ENCODE measurements at regions not wholly inside any gene's neighbourhood (a gene's known extent, or its start where the extent isn't known, plus 50 kb on each side); places are given as distances from the start of the nearest gene placed in this dataset.

DNA sequence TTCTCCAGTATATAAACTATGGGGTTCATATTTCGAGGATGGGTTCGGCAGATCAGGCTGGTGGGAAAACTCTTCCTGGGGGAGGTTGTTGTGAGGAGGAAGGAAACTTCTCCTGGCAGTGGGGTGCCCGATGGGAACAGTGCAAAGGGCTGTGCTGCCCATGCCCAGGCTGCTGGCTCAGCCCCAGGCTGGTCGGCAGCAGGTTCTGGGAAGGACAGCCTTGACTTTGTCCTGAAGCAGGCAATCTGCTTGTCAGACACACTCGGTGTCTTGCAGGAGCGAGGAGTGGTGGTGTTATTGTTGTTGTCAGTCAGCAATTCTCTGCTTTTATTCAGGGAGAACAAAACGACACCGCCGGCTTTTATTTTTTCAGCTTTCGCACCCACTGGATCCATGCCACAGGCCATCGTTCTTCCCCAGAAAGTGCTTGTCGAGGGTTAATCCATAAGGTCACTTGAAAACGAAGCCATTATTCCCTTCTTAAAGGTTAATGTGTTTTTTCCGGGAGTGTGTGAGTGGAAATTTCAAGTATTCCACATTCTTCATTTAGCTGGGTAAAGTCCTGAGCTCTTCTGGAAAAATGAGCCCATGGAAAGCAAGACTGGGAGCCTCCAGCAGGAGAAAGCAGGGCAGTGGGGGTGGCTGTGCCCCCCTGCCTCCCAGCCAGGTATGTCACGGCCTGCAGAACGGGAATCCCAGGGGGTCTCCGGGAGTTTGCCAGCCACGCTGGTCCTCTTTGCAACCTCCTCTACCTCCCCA lies 57.0 kb upstream of the STX16 start (continued):
- no peak for TF ChIP-seq SRF (IDR thresholded peaks at IDR 0.05; ENCODE audit: low read depth, low read length)
- no peak for TF ChIP-seq NANOG (IDR thresholded peaks at IDR 0.05; ENCODE audit: insufficient read depth, low read depth, low read length, poor library complexity, severe bottlenecking)
- no peak for TF ChIP-seq CHD7 (IDR thresholded peaks at IDR 0.05; ENCODE audit: insufficient replicate concordance, low read length)
- no peak for TF ChIP-seq RBBP5 (IDR thresholded peaks at IDR 0.05; ENCODE audit: borderline replicate concordance, low read depth, low read length)
- TF ChIP-seq EP300 (IDR thresholded peaks at IDR 0.05; ENCODE audit: borderline replicate concordance in 1 of 2, low read depth in 2 of 2, low read length in 2 of 2), result no peak
- no peak for TF ChIP-seq TCF12 (IDR thresholded peaks at IDR 0.05; ENCODE audit: low read depth, low read length)
- no peak for TF ChIP-seq CHD2 (IDR thresholded peaks at IDR 0.05; ENCODE audit: low read length)
- TF ChIP-seq RNF2 (IDR thresholded peaks at IDR 0.05; ENCODE audit: borderline replicate concordance, low read depth, low read length, missing control alignments, poor library complexity, severe bottlenecking), result no peak

Data from H1 (cell line).